ENCODE measurements at regions not wholly inside any gene's neighbourhood (a gene's known extent, or its start where the extent isn't known, plus 50 kb on each side); places are given as distances from the start of the nearest gene placed in this dataset.

DNA sequence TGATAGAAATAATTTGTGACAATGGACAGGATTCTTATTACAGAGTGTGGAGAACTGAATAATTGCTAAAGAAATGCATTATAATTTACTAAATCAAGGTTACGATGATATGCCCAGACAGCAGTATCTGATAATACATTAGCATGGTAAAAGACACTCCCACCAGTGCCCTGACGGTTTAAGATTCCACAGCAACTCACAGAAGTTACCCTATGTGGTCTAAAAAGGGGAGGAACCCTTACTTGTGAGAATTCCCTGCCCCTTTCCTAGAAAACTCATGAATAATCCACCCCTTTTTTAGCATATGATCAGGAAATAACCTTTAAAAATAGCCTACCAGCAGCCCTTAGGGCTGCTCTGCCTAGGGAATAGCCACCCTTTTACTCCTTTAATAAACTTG, 244.7 kb upstream of the SLC24A2 start:
- TF ChIP-seq, protein P1, sequence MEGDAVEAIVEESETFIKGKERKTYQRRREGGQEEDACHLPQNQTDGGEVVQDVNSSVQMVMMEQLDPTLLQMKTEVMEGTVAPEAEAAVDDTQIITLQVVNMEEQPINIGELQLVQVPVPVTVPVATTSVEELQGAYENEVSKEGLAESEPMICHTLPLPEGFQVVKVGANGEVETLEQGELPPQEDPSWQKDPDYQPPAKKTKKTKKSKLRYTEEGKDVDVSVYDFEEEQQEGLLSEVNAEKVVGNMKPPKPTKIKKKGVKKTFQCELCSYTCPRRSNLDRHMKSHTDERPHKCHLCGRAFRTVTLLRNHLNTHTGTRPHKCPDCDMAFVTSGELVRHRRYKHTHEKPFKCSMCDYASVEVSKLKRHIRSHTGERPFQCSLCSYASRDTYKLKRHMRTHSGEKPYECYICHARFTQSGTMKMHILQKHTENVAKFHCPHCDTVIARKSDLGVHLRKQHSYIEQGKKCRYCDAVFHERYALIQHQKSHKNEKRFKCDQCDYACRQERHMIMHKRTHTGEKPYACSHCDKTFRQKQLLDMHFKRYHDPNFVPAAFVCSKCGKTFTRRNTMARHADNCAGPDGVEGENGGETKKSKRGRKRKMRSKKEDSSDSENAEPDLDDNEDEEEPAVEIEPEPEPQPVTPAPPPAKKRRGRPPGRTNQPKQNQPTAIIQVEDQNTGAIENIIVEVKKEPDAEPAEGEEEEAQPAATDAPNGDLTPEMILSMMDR (IDR thresholded peaks at IDR 0.05; ENCODE audit: low read length): no peak
- TF ChIP-seq EZH2 (IDR thresholded peaks at IDR 0.05; ENCODE audit: borderline replicate concordance, low read length): no peak
